Lung (tissue), 11 donors: ENCODE measurements at regions not wholly inside any gene's neighbourhood (a gene's known extent, or its start where the extent isn't known, plus 50 kb on each side); places are given as distances from the start of the nearest gene placed in this dataset.

ENCODE experiments used
- ATAC-seq: fragments of 200-7000 bp; cut with Tn5 transposase; one replicate; pipeline ENCODE4 v1.9.1; 2020; ENCODE audit warnings: moderate number of reproducible peaks; ENCODE audit not compliant: insufficient read depth, low FRiP score
- DNase-seq, 3 donors: peaks; one replicate each; pipeline ENCODE4 v3.0.0-alpha.2; 2013 to 2017
- H3K27ac ChIP-seq, 2 donors: one replicate each; pipeline ENCODE4 v1.5.1; 2013; ENCODE audit warnings: mild to moderate bottlenecking in 2 of 2, moderate library complexity in 2 of 2, control low read depth in 1 of 2, inconsistent platforms in 1 of 2, low read depth in 1 of 2, low read length in 1 of 2
- H3K27me3 ChIP-seq, 3 donors: one replicate each; pipeline ENCODE4 v1.5.1; 2013; ENCODE audit warnings: low read length in 2 of 3; ENCODE audit not compliant: control insufficient read depth in 3 of 3, insufficient read depth in 3 of 3
- H3K36me3 ChIP-seq, 4 donors: one replicate each; pipeline ENCODE4 v1.5.1; 2013; ENCODE audit warnings: low read length in 4 of 4, mild to moderate bottlenecking in 1 of 4, moderate library complexity in 1 of 4; ENCODE audit not compliant: control insufficient read depth in 4 of 4, insufficient read depth in 4 of 4
- H3K4me1 ChIP-seq, 5 donors: one replicate each; pipeline ENCODE4 v1.5.1; 2013; ENCODE audit warnings: low read length in 5 of 5, mild to moderate bottlenecking in 2 of 5, moderate library complexity in 1 of 5; ENCODE audit not compliant: control insufficient read depth in 5 of 5, insufficient read depth in 5 of 5
- H3K4me3 ChIP-seq: one replicate; pipeline ENCODE4 v1.5.1; 2013; ENCODE audit warnings: mild to moderate bottlenecking, control low read depth, moderate library complexity
- H3K9ac ChIP-seq, 2 donors: one replicate each; pipeline ENCODE4 v1.5.1; 2013; ENCODE audit warnings: low read length in 2 of 2, control low read depth in 1 of 2; ENCODE audit not compliant: insufficient read depth in 1 of 2
- H3K9me3 ChIP-seq, 4 donors: one replicate each; pipeline ENCODE4 v1.5.1; 2013; ENCODE audit warnings: low read length in 3 of 4, mild to moderate bottlenecking in 1 of 4, moderate library complexity in 1 of 4; ENCODE audit not compliant: control insufficient read depth in 4 of 4, insufficient read depth in 3 of 4
- CTCF ChIP-seq: IDR thresholded peaks from 2 replicates; pipeline ENCODE4 v1.5.1; 2012; ENCODE audit warnings: mild to moderate bottlenecking; ENCODE audit errors: control extremely low read depth, extremely low read depth
- WGBS, 2 donors: extraction: QIAGEN DNeasy Blood & Tissue Kit; methylation state at CpG; one replicate each; pipeline ENCODE4 v1.1.7; 2013; 5-methylcytosine and 5-hydroxymethylcytosine counted together
- donor health status: control.
- donor health status: control.
- donor health status: Bipolar disorder and iron deficiency.
- donor health status: healthy.
- donor health status: DM: yes; HTN: yes; CAD: no.

DNA sequence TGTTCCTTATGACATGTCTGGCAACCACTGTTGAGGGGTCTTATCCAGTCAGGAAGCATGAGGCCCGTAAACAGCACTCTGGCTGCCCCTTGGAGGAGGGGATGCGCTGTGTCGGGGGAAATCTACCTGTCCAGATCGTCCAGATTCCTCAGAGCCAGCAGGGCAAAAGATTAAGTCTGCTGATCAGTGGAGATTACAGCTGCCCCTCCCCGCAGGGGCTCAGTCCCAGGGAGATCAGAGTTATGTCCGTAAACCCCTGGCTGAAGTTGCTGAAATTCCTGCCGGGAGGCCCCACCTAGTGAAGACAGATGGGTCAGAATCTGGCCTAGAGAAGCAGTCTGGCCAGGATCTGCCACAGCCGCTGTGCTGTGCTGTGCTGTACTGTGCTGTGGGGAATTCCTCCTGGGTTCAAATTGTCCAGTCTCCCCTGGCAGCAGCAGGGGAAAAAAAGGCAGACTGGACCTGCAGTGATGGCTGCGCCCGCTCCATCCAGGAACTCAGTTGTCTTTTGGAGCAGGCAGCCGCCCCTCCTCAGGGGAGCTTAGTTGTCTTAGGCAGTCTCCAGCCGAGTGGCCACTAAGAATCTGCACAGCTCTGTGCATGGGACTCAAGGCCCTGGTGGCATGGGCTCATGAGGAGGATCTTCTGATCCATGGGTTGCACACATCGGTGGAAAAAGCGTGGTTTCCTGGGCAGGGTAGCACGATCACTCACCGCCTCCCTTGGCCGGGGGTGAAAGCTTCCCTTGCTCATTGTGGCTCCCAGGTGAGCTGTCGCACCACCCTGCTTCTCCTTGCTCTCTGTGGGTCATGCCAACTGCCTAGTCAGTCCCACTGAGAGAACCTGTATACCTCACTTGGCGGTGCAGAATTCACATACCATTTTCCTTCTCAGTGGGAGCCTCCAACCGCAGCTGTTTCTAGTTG lies 1368.8 kb upstream of the ADGRB3 start:
- DNase-seq (no peak), ATAC-seq (no peak)
- H3K4me1 ChIP-seq, result no peaks in the 10 kb centered on the region
- H3K36me3 ChIP-seq, result no peaks in the 10 kb centered on the region
- 80 to 84% methylated on average over 20 of the region's 20 CpGs for WGBS, 2 donors
- TF ChIP-seq CTCF, result no peak
- peaks cover 0 to 2% (median 0%) of the 10 kb centered on the region in 4 donors for H3K9me3 ChIP-seq
- H3K4me3 ChIP-seq, result no peak overlapping the region
- H3K27ac ChIP-seq, result no peak overlapping the region
- no peak overlapping the region for H3K9ac ChIP-seq
- no peaks in the 10 kb centered on the region for H3K27me3 ChIP-seq

DNA sequence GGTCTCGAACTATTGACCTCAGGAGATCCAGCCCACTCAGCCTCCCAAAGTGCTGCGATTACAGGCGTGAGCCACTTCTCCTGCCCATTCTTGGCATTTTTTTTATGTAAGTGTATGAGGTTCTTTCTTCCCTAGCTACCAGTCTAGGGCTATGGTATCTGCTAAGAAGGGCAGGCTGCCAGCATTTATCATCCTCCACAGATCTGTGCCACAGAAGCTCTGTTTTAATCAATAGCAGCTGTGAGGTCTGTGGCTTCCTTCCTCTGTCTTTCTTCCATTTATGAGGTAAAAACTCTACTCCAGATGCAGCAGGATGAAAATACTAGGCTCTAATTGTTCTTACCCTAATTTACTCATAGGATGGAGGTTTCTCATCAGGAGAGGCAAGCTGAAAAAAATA lies 1382.4 kb upstream of the ADGRB3 start:
- H3K4me1 ChIP-seq, result no peaks in the 10 kb centered on the region
- no peak for TF ChIP-seq CTCF
- H3K4me3 ChIP-seq, result no peak overlapping the region
- H3K9me3 ChIP-seq, result peaks cover 0 to 4% (median under 1%) of the 10 kb centered on the region in 4 donors
- no peak overlapping the region for H3K9ac ChIP-seq
- H3K27ac ChIP-seq, result no peak overlapping the region
- WGBS, 2 donors, result 57 to 72% methylated on average over 3 of the region's 3 CpGs
- H3K36me3 ChIP-seq, result no peaks in the 10 kb centered on the region
- ATAC-seq, result no peak
- no peak for DNase-seq
- H3K27me3 ChIP-seq, result no peaks in the 10 kb centered on the region

DNA sequence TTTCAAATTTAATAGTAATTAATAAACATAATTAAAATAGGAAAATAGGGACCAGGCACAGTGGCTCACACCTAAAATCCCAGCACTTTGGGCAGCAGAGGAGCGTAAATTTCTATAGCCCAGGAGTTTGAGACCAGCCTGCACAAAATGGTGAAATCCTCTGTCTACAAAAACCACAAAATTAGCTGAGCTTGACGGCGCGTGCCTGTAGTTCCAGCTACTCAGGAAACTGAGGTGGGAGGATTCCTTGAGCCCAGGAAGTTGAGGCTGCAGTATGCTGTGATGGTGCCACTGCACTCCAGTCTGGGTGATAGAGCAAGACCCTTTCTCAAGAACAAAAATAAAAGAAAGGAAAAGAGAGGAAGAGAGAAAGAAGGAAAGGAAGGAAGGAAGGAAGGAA lies 1387.0 kb upstream of the ADGRB3 start:
- H3K4me3 ChIP-seq, result no peak overlapping the region
- ATAC-seq (no peak), DNase-seq (no peak)
- H3K9ac ChIP-seq, result no peak overlapping the region
- H3K36me3 ChIP-seq, result no peaks in the 10 kb centered on the region
- peaks cover 0 to 4% (median 0%) of the 10 kb centered on the region in 4 donors for H3K9me3 ChIP-seq
- H3K4me1 ChIP-seq, result no peaks in the 10 kb centered on the region
- 67 to 82% methylated on average over 4 of the region's 4 CpGs for WGBS, 2 donors
- no peaks in the 10 kb centered on the region for H3K27me3 ChIP-seq
- H3K27ac ChIP-seq, result no peak overlapping the region
- no peak for TF ChIP-seq CTCF
